Middle frontal gyrus (tissue), 1 donor: ENCODE measurements at regions not wholly inside any gene's neighbourhood (a gene's known extent, or its start where the extent isn't known, plus 50 kb on each side); places are given as distances from the start of the nearest gene placed in this dataset.

ENCODE experiments used
- DNase-seq: peaks from one replicate; pipeline ENCODE4 v3.0.0-alpha.2; 2015; ENCODE audit warnings: low spot score; ENCODE audit errors: extremely low spot score

- DNase-seq = no peak
Measured at GRCh38 chr14:89014569-89014850, 190.1 kb downstream of the TTC8 start.

DNA sequence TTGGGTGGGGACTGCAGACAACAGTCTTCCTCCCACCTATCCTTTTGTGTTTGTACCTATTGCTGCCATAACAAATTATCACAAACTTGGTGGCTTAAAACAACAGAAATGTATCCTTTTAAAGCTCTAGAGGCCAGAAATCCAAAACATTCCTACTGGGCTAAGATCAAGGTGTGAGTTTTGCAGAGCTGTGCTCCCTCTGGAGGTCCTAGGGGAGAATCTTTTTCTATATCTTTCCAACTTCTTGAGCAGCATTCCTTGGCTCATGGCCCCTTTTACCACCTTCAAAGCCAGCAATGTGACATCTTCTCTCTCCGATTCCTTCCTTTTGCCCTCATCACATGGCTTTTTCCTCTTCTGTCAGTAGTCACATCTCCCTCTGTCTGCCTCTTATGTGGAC is 190.6 kb downstream of the TTC8 start:
- no peak for DNase-seq

GRCh38 chr14:89017417-89017816 is 193.0 kb downstream of the TTC8 start:
- DNase-seq = no peak

DNA sequence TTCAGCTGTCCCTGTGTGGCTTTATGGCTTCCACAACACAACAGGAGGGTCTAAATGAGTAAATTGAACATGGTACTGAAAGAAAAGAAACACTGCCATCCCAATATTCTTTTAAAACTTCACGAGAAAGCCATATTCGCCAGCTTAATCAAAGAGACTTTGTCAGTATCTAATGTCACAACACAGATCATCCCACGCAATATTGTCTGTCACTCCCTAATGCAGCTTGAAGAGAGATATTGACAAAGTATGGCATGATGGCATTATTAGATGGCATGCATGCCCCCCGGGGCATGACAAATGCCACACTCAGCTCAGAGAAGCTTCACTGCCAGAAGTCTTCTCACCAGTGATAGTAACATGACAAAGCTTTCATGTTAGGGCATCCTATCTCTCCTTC is 197.8 kb downstream of the TTC8 start:
- DNase-seq = no peak

GRCh38 chr14:89024691-89025090 is 200.2 kb downstream of the TTC8 start:
- DNase-seq = no peak

- no peak for DNase-seq
Measured at GRCh38 chr14:89025561-89026236, 201.2 kb downstream of the TTC8 start.

DNA sequence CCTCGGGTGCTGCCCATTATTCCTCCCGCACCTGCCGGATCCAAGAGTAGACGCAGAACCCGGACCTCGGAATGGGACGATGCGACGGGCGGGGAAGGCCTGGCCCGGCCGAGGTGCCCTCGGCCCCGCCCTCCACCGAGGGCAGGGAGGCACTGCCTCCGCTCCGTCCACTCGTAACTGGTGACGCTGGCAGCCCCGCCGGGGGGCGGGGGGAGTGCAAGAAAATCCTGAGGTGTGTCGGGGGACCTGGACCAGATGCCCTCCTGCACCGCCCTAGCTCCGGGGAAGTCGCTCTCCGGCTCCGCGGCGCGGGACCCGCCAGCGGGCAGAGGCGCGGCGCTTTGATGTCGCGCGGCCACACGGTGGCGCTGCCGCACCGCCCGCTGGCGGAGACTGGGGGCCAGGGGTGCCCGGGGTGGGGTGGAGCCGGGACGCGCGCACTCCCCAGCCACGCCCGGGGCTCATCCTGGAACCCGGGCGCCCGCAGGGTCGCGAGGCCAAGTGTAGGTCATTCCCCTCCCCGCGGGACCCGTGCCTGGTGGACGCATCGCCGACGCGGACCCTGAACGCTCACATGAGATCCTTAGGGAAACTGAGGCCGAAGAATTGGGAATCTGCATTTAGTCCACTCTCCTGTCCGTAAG is 202.8 kb downstream of the TTC8 start:
- DNase-seq = peak; percentile 40

GRCh38 chr14:89028462-89029134 is 204.1 kb downstream of the TTC8 start:
- DNase-seq = no peak

- DNase-seq = no peak
Measured at GRCh38 chr14:89029961-89030694, 205.7 kb downstream of the TTC8 start.

DNA sequence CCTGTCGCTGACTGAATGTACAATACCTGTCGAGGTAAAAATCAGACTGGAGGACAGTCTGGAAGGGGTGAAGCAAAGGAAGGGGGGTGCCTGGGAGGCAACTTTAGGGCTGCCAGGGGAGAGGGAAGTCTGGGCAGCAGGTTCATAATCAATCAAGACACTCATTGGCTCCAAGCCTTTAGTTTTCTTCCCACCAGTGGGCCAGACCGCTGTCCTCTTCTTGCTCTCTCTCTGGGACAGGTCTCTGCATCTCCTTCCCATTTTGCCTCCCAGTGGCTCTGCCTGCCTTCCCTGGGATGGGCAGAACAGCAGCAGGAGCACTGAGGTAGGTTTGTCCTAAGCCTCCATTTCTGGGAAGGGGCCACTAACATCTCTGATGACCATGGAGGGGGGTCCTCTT is 206.5 kb downstream of the TTC8 start:
- no peak for DNase-seq

GRCh38 chr14:89032086-89032649 is 207.7 kb downstream of the TTC8 start:
- no peak for DNase-seq

- no peak for DNase-seq
Measured at GRCh38 chr14:89033756-89034155, 209.3 kb downstream of the TTC8 start.

DNA sequence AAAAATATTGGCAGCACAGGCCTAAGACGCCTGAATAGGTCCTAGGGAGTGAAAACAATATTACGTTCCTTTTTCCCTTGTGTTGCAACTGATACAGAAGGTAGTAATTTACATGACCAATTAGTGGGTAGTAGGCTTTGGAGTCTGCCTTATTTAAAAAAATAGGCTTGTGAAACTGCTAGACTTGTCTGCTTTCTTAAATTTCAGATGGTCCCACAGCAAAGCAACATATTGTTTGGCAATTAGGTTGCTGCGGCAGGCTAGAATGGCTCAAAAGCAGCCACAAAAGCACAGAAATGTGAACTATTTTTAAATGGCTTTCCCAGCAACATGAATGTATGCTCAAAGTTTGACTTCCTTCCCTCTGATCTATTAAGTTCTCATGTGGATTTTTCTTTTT is 211.9 kb downstream of the TTC8 start:
- DNase-seq = no peak

DNA sequence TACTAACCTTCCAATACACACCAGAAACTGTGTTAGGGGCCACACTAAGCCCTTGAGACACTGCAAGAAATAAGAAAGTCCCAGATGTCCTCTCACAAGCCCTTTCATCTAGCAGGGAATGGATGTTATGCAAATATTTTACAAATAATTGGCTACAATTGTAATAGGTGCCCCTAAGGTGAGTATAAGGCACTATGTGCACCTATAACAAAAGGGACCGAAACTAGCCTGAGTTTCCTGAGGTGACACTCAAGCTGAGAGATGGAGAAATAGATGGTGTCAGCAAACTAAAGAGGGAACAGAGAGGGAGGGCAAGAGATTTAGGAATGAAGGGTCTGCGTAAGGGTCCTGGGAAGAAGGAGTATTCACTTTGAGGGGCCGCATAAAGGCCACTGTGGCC is 212.6 kb downstream of the TTC8 start:
- no peak for DNase-seq

- no peak for DNase-seq
Measured at GRCh38 chr14:89040080-89040459, 215.6 kb downstream of the TTC8 start.

GRCh38 chr14:89040460-89041256 is 216.2 kb downstream of the TTC8 start:
- peak; percentile 83 for DNase-seq

DNA sequence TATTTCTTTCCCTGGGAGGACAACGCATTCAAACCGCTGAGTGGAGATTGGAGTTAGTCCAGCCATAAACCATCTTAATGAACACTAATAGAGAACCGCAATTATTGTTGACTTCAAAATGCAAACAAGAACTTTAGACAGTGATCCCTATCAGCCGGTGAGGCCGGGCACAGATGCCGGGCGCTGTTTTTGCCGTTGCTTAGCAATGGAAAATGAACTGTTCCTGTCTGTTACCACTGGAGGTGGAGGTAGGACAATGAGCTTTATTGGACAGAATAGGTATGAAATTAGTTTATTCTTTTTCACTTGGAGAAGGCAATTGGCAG is 216.8 kb downstream of the TTC8 start:
- DNase-seq = no peak

DNA sequence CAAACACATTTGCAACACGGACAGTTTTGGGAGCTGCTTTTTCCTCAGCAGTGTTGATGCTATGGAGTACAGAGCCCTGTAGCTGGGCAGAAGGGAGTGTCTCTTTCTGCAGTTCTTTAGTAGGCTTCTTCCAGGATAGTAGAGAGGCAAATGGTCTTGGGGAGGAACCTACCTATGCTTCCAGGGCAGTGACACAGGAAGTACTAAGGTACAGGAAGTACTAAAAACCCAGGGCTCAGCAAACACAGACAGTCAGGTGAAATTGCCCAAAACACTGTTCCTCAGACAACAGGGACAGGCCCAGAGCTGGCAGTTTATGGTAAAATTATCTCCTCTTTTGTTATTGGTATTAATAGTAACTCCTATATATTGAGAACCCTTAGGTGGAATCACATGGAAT is 217.6 kb downstream of the TTC8 start:
- no peak for DNase-seq

- no peak for DNase-seq
Measured at GRCh38 chr14:89053303-89053702, 228.9 kb downstream of the TTC8 start.

GRCh38 chr14:89056394-89056793 is 231.9 kb downstream of the TTC8 start:
- DNase-seq = no peak

- no peak for DNase-seq
Measured at GRCh38 chr14:89058697-89059096, 234.2 kb downstream of the TTC8 start.
